GM21381 (cell line): ENCODE measurements at regions not wholly inside any gene's neighbourhood (a gene's known extent, or its start where the extent isn't known, plus 50 kb on each side); places are given as distances from the start of the nearest gene placed in this dataset.
"Not testable (repeated sequence)": the region's sequence is repeated elsewhere in the genome, so short reads cannot be mapped to it uniquely, and the experiment has no call there.

Source experiments
- ATAC-seq: cut with Tn5 transposase; IDR thresholded peaks from one replicate; pipeline ENCODE4 v1.9.1; 2021; ENCODE audit warnings: mild to moderate bottlenecking, moderate library complexity; ENCODE audit not compliant: unreplicated experiment

DNA sequence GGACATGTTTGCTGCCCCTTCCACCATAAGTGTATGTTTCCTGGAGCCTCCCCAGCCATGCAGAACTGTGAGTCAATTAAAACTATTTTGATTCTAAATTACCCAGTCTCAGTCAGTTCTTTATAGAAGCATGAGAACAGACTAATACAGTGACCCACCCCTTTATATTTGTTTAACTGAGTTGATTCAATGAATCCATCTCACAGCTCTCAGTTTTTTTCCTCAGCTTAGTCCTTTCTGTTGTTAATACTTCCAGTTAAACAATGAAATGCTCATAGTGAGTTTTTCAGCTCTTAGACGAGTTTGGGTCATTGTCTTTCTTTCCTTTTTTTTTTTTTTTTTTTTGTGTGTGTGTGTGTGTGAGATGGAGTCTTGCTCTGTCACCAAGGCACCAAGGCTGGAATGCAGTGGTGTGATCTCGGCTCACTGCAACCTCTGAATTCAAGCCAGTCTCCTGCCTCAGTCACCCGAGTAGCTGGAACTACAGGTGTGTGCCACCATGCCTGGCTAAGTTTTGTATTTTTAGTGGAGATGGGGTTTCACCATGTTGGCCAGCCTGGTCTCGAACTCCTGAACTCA lies 627.4 kb downstream of the SPATA31A7 start:
- ATAC-seq, result not testable (repeated sequence)

DNA sequence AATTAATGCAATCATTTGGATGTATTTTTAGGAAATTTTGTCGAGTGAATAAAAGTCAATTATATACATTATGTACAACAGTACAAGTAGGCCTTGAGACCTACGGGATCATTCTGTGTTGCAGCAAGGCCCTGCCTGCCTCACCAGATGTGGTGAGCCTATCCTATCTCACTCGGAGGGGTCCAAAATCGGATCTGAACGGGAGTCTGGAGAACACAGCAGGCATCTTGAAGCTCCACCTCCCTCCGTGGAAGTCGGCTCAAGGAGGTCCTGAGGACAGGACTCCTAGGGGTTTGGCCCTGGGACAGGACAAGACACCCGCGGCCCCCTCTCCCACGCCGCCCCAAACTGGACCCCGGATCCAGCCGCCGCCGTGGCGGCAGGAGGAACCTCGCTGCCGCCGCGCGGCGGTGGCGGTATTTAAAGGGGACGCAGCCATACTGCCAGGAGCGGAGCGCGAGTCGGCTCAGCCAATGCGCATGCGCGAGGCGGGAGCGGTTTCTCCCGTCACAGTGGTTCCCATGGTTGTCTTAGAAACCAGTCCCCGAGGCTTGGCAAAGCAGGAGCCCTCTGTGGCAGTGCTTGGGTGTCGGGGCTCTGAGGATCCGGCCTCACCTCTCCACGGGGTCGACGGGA lies 663.9 kb downstream of the SPATA31A7 start:
- peak; percentile 82 for ATAC-seq

DNA sequence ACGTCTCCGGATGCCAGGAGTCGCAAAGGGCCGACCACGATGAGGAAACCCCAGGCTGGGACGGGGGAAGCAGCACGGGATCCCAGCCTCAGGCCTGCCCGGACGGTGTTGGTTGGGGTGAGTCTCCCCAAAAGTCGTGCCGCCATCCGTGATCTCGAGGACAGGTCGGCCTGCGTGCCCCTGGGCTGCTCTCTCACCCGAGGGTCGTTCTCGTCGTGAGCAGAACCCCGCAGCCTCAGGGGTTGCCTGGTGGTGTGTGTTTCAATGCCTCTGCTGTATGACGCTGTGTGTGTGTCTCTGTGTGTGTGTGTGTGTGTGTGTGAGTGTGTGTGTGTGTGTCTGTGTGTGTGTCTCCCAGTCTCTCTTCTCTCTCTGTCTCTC lies 664.4 kb downstream of the SPATA31A7 start:
- not testable (repeated sequence) for ATAC-seq

DNA sequence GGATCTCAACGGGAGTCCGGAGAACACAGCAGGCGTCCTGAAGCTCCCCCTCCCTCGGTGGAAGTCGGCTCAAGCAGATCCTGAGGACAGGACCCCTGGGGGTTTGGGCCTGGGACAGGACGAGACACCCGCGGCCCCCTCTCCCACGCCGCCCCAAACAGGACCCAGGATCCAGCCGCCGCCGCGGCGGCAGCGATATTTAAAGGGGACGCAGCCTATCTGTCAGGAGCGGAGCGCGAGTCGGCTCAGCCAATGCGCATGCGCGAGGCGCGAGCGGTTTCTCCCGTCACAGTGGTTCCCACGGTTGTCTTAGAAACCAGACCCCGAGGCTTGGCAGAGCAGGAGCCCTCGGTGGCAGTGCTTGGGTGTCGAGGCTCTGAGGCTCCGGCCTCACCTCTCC lies 666.4 kb downstream of the SPATA31A7 start:
- ATAC-seq, result not testable (repeated sequence)

DNA sequence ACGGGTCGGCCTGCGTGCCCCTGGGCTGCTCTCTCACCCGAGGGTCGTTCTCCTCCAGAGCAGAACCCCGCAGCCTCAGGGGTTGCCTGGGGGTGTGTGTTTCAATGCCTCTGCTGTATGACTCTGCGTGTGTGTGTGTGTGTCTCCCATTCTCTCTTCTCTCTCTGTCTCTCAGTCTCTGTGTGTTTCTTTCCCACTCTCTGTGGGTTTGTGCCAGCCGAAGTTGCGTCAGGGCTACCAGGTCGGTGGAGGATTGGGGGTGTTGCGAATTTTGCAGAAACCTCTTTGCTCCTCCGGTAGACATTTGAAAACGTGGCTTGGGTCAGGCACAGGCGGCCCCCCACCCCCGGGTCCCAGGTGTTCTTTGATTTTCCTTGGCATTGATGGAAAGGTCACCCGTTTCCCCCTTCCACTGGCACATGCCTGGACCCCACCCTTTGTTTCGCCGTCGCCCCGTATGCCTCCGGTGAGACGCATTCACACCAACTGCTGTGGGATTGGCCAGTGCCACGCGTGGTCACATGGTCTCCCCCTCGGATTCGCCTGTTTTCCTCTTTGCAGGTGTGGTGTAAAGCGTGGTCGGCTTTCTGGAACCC lies 667.1 kb downstream of the SPATA31A7 start:
- ATAC-seq, result not testable (repeated sequence)

DNA sequence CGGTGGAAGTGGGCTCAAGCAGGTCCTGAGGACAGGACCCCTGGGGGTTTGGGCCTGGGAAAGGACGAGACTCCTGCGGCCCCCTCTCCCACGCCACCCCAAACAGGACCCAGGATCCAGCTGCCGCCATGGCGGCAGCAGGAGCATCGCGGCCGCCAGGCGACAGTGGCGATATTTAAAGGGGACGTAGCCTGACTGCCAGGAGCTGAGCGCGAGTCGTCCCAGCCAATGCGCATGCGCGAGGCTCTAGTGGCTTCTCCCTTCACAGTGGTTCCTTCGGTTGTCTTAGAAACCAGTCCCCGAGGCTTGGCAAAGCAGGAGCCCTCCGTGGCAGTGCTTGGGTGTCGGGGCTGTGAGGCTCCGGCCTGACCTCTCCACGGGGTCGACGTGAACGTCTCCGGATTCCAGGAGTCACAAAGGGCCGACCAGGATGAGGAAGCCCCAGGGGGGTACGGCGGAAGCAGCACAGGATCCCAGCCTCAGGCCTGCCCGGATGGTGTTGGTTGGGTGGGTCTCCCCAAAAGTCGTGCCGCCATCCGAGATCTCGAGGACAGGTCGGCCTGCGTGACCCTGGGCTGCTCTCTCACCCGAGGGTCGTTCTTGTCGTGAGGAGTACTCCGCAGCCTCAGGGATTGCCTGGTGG lies 668.0 kb downstream of the SPATA31A7 start:
- ATAC-seq, result peak; percentile 85

DNA sequence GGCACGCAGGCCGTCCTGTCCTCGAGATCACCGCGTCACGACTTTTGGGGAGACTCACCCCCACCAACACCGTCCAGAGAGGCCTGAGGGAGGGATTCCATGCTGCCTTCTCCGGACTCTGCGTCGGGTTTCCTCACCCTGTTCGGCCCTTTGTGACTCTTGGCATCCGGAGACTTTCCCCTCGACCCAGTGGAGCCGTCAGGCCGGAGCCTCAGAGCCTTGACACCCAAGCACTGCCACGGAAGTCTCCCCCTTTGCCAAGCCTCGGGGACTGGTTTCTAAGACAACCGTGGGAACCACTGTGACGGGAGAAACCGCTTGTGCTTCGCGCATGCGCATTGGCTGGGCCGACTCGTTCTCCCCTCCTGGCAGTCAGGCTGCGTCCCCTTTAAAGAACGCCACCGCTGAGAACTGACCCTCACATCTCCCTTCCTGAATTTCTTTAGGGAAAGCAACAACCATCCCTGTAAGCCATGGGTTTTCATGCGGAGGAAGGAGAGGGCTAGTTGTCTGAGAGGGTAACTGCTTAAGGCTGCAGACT lies 672.7 kb downstream of the SPATA31A7 start:
- not testable (repeated sequence) for ATAC-seq

DNA sequence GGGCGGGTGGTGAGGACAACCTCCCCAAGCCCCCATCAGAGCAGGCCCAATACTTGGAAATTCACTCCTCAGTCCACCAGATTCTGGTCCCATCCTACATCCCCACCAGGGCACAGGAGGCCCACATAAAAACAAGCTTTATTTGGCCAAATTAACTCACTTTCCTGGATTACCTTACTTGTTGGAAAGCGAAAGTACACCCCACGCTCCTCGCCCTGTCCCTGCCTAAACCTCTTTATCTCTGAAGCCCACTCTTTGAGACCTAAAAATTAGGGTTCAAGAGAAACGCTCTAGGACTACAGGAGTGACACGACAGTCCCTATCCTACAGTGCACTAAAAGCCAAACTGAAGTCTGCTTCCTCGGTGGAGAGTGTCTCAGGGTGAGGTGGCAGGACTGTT lies 674.6 kb downstream of the SPATA31A7 start:
- not testable (repeated sequence) for ATAC-seq

DNA sequence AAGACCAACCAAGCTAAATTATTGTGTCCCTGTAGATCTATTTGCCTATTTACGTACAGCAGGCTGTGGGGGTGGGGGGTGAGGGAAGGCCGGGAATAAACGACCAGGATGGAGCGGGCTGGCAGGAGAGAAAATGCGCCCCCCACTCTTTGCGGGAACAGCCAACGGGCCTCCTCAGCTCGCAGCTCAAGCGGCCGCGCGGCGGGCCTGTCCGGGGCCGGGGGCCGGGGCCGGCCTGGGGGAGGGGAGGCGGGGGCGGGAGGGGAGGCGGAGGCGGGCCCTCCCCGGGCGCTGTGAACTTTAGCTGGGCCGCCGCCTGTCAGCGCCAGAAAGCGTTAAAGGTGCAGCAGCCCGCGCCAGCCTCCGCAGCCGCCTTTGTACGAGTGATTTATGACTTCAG lies 679.1 kb downstream of the SPATA31A7 start:
- ATAC-seq, result not testable (repeated sequence)

DNA sequence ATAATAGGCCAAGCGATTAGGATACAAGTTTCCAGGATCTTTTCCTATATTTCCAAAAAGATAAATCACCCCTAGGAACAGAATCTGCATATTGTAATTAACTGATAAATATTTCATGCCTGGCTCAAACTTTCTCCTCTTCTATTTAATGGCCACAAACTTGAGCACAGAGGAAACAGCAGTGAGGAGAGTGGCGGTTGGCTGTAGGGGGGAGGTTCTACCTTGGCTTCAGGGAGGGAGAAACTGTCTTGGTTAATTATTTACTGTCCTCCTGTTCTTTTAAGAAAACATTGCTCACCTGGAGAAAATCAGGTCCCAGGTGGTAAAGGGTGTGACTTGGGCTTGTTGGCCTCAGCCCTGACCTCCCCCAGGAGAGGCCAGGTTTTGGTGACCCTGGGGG lies 682.5 kb downstream of the SPATA31A7 start:
- not testable (repeated sequence) for ATAC-seq
